ENCODE measurements at regions not wholly inside any gene's neighbourhood (a gene's known extent, or its start where the extent isn't known, plus 50 kb on each side); places are given as distances from the start of the nearest gene placed in this dataset.

- TF ChIP-seq REST (IDR thresholded peaks at IDR 0.05; ENCODE audit: unreplicated experiment): no peak
- no peak for TF ChIP-seq EZH2 (IDR thresholded peaks at IDR 0.05; ENCODE audit: low read depth, unreplicated experiment)
- TF ChIP-seq, protein P1, sequence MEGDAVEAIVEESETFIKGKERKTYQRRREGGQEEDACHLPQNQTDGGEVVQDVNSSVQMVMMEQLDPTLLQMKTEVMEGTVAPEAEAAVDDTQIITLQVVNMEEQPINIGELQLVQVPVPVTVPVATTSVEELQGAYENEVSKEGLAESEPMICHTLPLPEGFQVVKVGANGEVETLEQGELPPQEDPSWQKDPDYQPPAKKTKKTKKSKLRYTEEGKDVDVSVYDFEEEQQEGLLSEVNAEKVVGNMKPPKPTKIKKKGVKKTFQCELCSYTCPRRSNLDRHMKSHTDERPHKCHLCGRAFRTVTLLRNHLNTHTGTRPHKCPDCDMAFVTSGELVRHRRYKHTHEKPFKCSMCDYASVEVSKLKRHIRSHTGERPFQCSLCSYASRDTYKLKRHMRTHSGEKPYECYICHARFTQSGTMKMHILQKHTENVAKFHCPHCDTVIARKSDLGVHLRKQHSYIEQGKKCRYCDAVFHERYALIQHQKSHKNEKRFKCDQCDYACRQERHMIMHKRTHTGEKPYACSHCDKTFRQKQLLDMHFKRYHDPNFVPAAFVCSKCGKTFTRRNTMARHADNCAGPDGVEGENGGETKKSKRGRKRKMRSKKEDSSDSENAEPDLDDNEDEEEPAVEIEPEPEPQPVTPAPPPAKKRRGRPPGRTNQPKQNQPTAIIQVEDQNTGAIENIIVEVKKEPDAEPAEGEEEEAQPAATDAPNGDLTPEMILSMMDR (conservative IDR thresholded peaks at IDR 0.05; ENCODE audit: low read depth in 2 of 2): no peak
These were observed 1205.0 kb upstream of the EPHA6 start for GRCh38 chr3:95609411-95609810.

All from GM23338 (cell line).